Psoas muscle (tissue), 7 donors: ENCODE measurements at regions not wholly inside any gene's neighbourhood (a gene's known extent, or its start where the extent isn't known, plus 50 kb on each side); places are given as distances from the start of the nearest gene placed in this dataset.
"Not testable (repeated sequence)": the region's sequence is repeated elsewhere in the genome, so short reads cannot be mapped to it uniquely, and the experiment has no call there.

Experiments used
- ATAC-seq, 4 donors: fragments of 200-7000 bp; cut with Tn5 transposase; one replicate each; pipeline ENCODE4 v1.9.1; 2020; ENCODE audit warnings: moderate library complexity in 3 of 4, mild to moderate bottlenecking in 2 of 4
- DNase-seq, 2 donors: peaks; one replicate each; pipeline ENCODE4 v3.0.0-alpha.2; 2020
- H3K27ac ChIP-seq: fragments of 200-600 bp; one replicate; pipeline ENCODE4 v1.8.0; 2022
- H3K27me3 ChIP-seq, 3 donors: fragments of 200-600 bp in 1 of 3; one replicate each; pipeline versions ENCODE4 v1.6.1 to v1.8.0; 2013 to 2022; ENCODE audit warnings: low read length in 2 of 3, mild to moderate bottlenecking in 2 of 3, moderate library complexity in 1 of 3; ENCODE audit not compliant: insufficient read depth in 3 of 3
- H3K36me3 ChIP-seq, 2 donors: fragments of 200-600 bp in 1 of 2; one replicate each; pipeline versions ENCODE4 v1.6.1 to v1.8.0; 2013 to 2022; ENCODE audit warnings: low read depth in 1 of 2, mild to moderate bottlenecking in 1 of 2, moderate library complexity in 1 of 2; ENCODE audit not compliant: insufficient read depth in 1 of 2
- H3K4me1 ChIP-seq: fragments of 200-600 bp; one replicate; pipeline ENCODE4 v1.8.0; 2022
- H3K4me3 ChIP-seq: fragments of 200-600 bp; one replicate; pipeline ENCODE4 v1.8.0; 2022; ENCODE audit warnings: mild to moderate bottlenecking
- H3K9me3 ChIP-seq: fragments of 200-600 bp; one replicate; pipeline ENCODE4 v1.8.0; 2022
- WGBS, 3 donors: extraction: QIAGEN DNeasy Blood & Tissue Kit; methylation state at CpG; one replicate each; pipeline versions ENCODE4 v1.1.6 to v1.1.7; 2013; 5-methylcytosine and 5-hydroxymethylcytosine counted together
- intact Hi-C, 2 donors: fragments of 100-400 bp; cut with DNase I; formaldehyde crosslinking; loops; one replicate each; pipeline versions ENCODE4 v1.11.0 to v1.14.2; 2022
- TF ChIP-seq, protein P1 (sequence below): fragments of 200-600 bp; IDR thresholded peaks from one replicate; pipeline ENCODE4 v1.8.0; 2022; ENCODE audit warnings: antibody characterized with exemption
- donor health status: healthy with polysubstance abuse.
- donor health status: DM: no; HTN: no; CAD: no; lungs with moderate emphysema.
- donor health status: Bipolar disorder and iron deficiency.
- donor health status: healthy.
- donor health status: DM: yes; HTN: yes; CAD: no.
- donor health status: DM: no; HTN: no; CAD: no.
- donor health status: DM: yes; HTN: yes; CAD: no.

DNA sequence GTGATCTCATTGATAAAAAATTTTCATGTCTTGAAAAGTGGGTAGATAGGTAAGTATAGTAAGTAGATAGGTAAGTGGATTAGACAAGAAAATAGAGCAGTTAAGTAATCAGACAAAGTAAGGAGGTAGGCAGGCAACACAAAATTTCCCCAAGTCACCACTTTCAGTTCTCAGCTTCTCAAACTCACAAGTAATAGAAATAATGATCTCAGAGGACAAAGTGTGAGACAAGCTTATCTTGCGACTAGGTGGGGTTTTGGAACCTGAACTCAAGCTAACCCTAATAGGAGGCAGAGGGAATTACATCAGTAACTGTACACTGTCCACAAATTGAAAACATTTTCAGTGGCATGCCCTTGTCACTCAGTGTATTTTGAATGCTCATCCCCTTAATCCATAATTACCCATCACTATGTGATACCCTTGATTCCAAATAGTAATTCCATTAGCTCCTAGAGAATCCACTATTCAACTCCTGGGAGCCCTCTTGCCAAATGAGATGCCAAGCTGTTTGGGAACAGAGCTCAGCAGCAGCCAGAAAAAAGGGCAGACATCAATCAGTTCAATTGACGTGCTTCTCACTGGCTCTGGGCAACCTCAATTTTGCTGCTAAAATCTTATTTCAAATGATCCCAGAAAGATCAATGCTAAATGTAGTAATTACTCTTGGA lies 703.2 kb downstream of the XPNPEP1 start:
- H3K27ac ChIP-seq = no peak overlapping the region
- H3K4me3 ChIP-seq = no peak overlapping the region
- H3K36me3 ChIP-seq = no peaks in the 10 kb centered on the region
- intact Hi-C loops = no loop called here
- H3K9me3 ChIP-seq = no peaks in the 10 kb centered on the region
- WGBS, 3 donors = 73 to 79% (median 74%) methylated on average over 2 of the region's 2 CpGs
- no peaks in the 10 kb centered on the region for H3K4me1 ChIP-seq
- no peaks in the 10 kb centered on the region for H3K27me3 ChIP-seq
- TF ChIP-seq, protein P1, sequence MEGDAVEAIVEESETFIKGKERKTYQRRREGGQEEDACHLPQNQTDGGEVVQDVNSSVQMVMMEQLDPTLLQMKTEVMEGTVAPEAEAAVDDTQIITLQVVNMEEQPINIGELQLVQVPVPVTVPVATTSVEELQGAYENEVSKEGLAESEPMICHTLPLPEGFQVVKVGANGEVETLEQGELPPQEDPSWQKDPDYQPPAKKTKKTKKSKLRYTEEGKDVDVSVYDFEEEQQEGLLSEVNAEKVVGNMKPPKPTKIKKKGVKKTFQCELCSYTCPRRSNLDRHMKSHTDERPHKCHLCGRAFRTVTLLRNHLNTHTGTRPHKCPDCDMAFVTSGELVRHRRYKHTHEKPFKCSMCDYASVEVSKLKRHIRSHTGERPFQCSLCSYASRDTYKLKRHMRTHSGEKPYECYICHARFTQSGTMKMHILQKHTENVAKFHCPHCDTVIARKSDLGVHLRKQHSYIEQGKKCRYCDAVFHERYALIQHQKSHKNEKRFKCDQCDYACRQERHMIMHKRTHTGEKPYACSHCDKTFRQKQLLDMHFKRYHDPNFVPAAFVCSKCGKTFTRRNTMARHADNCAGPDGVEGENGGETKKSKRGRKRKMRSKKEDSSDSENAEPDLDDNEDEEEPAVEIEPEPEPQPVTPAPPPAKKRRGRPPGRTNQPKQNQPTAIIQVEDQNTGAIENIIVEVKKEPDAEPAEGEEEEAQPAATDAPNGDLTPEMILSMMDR = no peak
- no peak for DNase-seq
- ATAC-seq = no peak

DNA sequence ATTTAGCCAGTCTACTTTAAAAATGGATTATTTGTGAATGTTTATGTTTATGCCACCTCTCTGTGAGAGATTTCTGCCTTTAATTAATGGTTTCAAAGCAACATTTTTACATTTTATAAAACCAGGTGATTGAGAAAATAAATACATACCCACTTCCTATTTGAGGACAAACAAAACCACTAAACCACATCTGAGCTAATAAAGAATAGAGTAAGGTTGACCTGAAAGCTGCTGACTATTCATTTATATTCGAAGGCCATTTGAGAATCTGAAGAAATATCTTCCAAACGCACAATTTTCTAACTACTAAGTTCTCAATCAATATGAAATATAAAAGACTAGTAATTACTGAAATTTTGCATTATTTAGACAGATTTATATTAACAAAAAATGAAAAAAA lies 705.1 kb downstream of the XPNPEP1 start:
- no peaks in the 10 kb centered on the region for H3K9me3 ChIP-seq

DNA sequence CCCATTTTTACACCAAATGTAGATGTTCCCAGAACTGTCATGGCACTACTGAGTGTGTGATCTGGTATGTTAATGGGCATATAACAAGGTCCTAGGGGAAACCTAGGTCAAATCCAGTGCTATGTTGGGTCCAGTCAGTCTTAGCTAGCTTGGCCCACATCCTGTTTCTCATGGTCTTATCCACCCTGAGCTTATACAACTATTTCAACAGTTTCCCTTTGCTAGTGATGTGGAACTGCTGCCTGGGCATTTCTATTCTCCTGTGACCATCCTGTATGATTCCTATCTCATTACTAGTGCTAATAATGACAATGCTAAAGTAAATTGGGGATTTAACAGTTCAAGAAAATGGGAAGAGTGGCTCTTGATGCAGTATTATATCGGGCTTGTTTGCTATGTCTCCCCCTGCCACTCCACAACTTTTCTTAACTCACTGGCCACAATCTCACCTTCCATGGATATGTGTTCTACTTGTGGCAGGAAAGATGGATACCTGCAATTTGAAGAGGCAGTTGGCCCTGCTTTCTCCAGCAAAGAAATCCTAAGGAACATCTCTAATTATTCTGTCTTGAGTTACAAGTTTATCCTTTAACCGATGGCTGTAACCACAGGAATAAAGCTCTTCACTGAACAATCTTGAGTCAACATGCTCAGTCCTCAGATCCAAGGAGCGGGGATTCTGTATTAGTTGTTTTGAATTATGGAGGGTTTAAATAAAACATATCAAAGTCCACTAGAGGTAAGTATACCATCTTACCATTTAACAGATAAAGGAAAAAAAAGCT lies 707.8 kb downstream of the XPNPEP1 start:
- Histone ChIP-seq H3K9me3 (no peaks in the 10 kb centered on the region), H3K4me3 (no peak overlapping the region), H3K36me3 (no peaks in the 10 kb centered on the region), H3K27me3 (no peaks in the 10 kb centered on the region), H3K27ac (no peak overlapping the region), H3K4me1 (no peaks in the 10 kb centered on the region)
- DNase-seq = no peak
- 82 to 91% (median 89%) methylated on average over 3 of the region's 3 CpGs for WGBS, 3 donors
- ATAC-seq = no peak
- TF ChIP-seq, protein P1 = no peak
- intact Hi-C loops = no loop called here

More for the DNA sequence above, 705.1 kb downstream of the XPNPEP1 start:
- no peaks in the 10 kb centered on the region for H3K4me1 ChIP-seq
- H3K4me3 ChIP-seq = no peak overlapping the region
- H3K36me3 ChIP-seq = no peaks in the 10 kb centered on the region
- TF ChIP-seq, protein P1 = no peak
- WGBS, 3 donors = 87 to 94% (median 88%) methylated on average over 2 of the region's 2 CpGs
- no peak overlapping the region for H3K27ac ChIP-seq
- DNase-seq (no peak), ATAC-seq (no peak)
- intact Hi-C loops = no loop called here
- no peaks in the 10 kb centered on the region for H3K27me3 ChIP-seq

DNA sequence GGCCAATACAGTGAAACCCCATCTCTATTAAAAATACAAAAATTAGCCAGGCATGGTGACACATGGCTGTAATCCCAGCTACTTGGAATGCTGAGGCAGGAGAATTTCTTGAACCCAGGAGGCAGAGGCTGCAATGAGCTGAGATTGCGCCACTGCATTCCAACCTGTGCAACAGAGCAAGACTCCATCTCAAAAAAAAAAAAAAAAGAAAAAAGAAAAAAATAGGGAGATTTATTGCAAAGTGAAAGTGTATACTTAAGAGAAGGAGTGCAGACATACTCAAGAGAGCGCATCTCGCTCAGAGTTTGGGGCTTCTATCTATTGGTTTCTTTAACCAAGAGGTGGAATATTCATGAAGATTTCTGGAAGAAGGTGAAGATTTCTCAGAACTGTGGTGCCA lies 708.4 kb downstream of the XPNPEP1 start:
- H3K27me3 ChIP-seq, DNase-seq, H3K36me3 ChIP-seq, H3K9me3 ChIP-seq, H3K4me1 ChIP-seq, H3K27ac ChIP-seq, intact Hi-C loops, H3K4me3 ChIP-seq, ATAC-seq: not testable (repeated sequence)
- WGBS, 3 donors = 86 to 93% (median 89%) methylated on average over 3 of the region's 3 CpGs

DNA sequence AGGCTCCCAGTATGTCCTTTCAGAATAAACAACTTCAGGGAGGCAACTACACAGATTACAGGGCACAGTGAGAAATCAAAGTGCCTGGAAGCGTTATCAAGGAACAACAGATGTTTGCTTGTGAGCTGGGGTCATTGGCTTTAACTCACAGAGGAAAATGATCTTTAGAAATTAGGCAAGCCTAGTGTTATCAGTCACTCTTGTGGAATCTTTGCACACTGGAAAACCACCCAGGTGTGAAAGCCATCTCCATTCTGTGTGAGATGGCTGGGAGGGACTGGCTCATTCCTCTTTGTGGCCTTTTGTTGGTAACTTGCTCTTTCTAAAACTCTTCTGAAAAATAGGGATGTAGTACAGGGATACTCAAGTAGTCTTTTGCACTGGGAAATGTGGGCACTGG lies 716.0 kb downstream of the XPNPEP1 start:
- WGBS, 3 donors = 31 to 43% (median 38%) methylated on average over 1 of the region's 1 CpG
- TF ChIP-seq, protein P1 = no peak
- no peak for DNase-seq

More for the DNA sequence above, 716.0 kb downstream of the XPNPEP1 start:
- Histone ChIP-seq H3K4me3 (no peak overlapping the region), H3K9me3 (no peaks in the 10 kb centered on the region), H3K36me3 (no peaks in the 10 kb centered on the region), H3K27me3 (no peaks in the 10 kb centered on the region), H3K27ac (no peak overlapping the region), H3K4me1 (no peaks in the 10 kb centered on the region)
- no peak for ATAC-seq
- intact Hi-C loops = no loop called here
